ENCODE measurements at regions not wholly inside any gene's neighbourhood (a gene's known extent, or its start where the extent isn't known, plus 50 kb on each side); places are given as distances from the start of the nearest gene placed in this dataset.
A peak's percentile ranks its signal among the peaks of the same experiment; 100 is the strongest.

- no peak for DNase-seq (ENCODE audit: low read depth)
- ChIA-PET POLR2A (no interaction called here), CTCF (no interaction called here)
- no peak for TF ChIP-seq CTCF (IDR thresholded peaks at IDR 0.05; ENCODE audit: insufficient read depth, low read depth, low read length)
- Histone ChIP-seq H3K27me3 (ENCODE audit: control insufficient read depth, insufficient read depth, low read length) (no peaks in the 10 kb centered on the region), H3K36me3 (ENCODE audit: control insufficient read depth, insufficient read depth, low read length) (no peaks in the 10 kb centered on the region), H3K4me3 (ENCODE audit: low read depth, low read length) (no peak overlapping the region)
Measured at GRCh38 chr15:87211547-87211946, 1045.0 kb downstream of the NTRK3 start.

GRCh38 chr15:87209891-87210689, 1046.4 kb downstream of the NTRK3 start:
- Histone ChIP-seq H3K36me3 (ENCODE audit: control insufficient read depth, insufficient read depth, low read length) (no peaks in the 10 kb centered on the region), H3K27me3 (ENCODE audit: control insufficient read depth, insufficient read depth, low read length) (no peaks in the 10 kb centered on the region), H3K4me3 (ENCODE audit: low read depth, low read length) (no peak overlapping the region)
- ChIA-PET CTCF (no interaction called here), POLR2A (no interaction called here)
- TF ChIP-seq CTCF (IDR thresholded peaks at IDR 0.05; ENCODE audit: insufficient read depth, low read depth, low read length), result no peak
- DNase-seq (ENCODE audit: low read depth), result no peak

- ChIA-PET POLR2A (no interaction called here), CTCF (interaction anchor here (0.6 kb wide), 1 partner anchor 82 kb away, joined by 3 read pairs; no protein-coding TSS in a partner anchor)
- Histone ChIP-seq H3K27me3 (ENCODE audit: control insufficient read depth, insufficient read depth, low read length) (no peaks in the 10 kb centered on the region), H3K4me3 (ENCODE audit: low read depth, low read length) (no peak overlapping the region), H3K36me3 (ENCODE audit: control insufficient read depth, insufficient read depth, low read length) (no peaks in the 10 kb centered on the region)
- no peak for TF ChIP-seq CTCF (IDR thresholded peaks at IDR 0.05; ENCODE audit: insufficient read depth, low read depth, low read length)
- peak; percentile 38 for DNase-seq (ENCODE audit: low read depth)
Measured at GRCh38 chr15:87207990-87208580, 1048.5 kb downstream of the NTRK3 start.

- Histone ChIP-seq H3K27me3 (ENCODE audit: control insufficient read depth, insufficient read depth, low read length) (no peaks in the 10 kb centered on the region), H3K36me3 (ENCODE audit: control insufficient read depth, insufficient read depth, low read length) (no peaks in the 10 kb centered on the region), H3K4me3 (ENCODE audit: low read depth, low read length) (no peak overlapping the region)
- TF ChIP-seq CTCF (IDR thresholded peaks at IDR 0.05; ENCODE audit: insufficient read depth, low read depth, low read length), result no peak
- CTCF ChIA-PET, result no interaction called here
- POLR2A ChIA-PET, result no interaction called here
- no peak for DNase-seq (ENCODE audit: low read depth)
Measured at GRCh38 chr15:87207251-87207650, 1049.3 kb downstream of the NTRK3 start.

- no peaks in the 10 kb centered on the region for H3K36me3 ChIP-seq (ENCODE audit: control insufficient read depth, insufficient read depth, low read length)
- no peak for DNase-seq (ENCODE audit: low read depth)
- TF ChIP-seq CTCF (IDR thresholded peaks at IDR 0.05; ENCODE audit: insufficient read depth, low read depth, low read length), result no peak
- ChIA-PET CTCF (no interaction called here), POLR2A (no interaction called here)
- no peaks in the 10 kb centered on the region for H3K27me3 ChIP-seq (ENCODE audit: control insufficient read depth, insufficient read depth, low read length)
- no peak overlapping the region for H3K4me3 ChIP-seq (ENCODE audit: low read depth, low read length)
Measured at GRCh38 chr15:87201986-87202385, 1054.6 kb downstream of the NTRK3 start.

Data from BJ (cell line).